ENCODE measurements at regions not wholly inside any gene's neighbourhood (a gene's known extent, or its start where the extent isn't known, plus 50 kb on each side); places are given as distances from the start of the nearest gene placed in this dataset.

DNA sequence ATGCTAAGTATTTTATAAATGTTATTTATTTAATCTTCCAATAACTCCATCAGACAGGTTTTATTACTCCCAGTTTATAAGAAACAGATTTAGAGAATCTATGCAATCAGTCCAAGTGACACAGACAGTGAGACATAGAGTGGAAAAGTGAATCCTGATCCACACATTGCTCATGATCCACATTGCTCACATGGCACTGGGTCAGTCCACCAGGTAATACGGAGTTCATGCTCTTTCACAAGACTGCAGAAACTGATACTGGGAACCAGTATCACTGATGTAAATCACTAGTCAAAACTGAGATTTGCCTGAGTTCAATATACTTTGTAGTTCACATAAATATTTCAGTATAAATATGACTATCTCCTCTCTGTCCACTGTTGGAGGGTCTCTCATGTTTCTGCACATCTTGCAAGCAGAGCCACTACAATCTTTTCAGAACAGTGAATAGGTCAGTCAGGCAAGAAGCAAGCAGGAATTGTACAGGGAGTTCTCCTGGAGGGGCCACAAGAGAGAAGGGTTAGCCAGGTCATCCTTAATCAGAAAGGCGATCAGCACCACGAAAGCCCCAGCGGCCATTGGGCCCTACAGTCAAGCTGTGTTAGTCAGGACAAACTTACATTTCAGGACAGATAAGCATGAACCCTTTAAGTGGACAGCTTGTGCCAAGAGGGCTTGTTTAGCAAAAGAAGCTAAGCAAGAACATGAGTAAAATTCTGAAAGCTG, 275.4 kb upstream of the NR5A2 start:
- in situ Hi-C loops (cut with MboI; ENCODE audit: low sequenced_read_pairs) = no loop called here

DNA sequence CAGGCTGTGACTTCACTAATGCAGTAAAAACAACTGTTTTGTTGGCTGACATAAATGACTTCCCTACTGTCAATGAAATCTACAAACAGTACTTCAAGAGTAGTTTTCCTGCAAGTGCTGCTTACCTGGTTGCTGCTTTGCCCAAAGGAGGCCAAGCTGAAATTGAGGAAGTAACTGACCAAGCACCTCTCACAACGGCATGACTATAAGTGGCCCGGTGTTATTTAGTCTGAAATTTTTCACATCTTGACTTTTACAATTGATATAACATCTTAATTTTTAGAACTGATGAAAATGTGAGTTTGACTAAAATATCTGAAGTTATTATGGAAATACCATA, 274.9 kb upstream of the NR5A2 start:
- in situ Hi-C loops (cut with MboI; ENCODE audit: low sequenced_read_pairs) = no loop called here

DNA sequence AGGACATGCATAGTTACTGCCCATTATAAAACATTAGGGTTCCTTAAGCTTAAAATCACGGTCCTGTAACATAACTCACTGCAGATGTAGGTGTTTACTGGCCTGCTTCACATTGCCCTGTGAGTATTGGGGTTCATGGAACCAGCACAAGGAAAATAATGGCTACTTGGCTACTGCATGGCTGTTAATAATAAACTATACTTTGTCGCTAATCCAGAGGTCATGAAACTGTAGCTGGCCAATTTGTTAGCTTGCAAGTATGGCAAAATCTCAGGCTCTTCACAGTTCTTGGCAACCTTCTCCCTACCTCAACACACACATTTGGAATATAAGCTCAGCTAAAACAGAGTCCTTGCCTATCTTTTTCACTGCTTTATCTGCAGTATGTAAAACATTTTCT, 274.0 kb upstream of the NR5A2 start:
- in situ Hi-C loops (cut with MboI; ENCODE audit: low sequenced_read_pairs) = no loop called here

- in situ Hi-C loops (cut with MboI; ENCODE audit: low sequenced_read_pairs) = no loop called here
Observed at GRCh38 chr1:199756066-199756465, 271.4 kb upstream of the NR5A2 start.

DNA sequence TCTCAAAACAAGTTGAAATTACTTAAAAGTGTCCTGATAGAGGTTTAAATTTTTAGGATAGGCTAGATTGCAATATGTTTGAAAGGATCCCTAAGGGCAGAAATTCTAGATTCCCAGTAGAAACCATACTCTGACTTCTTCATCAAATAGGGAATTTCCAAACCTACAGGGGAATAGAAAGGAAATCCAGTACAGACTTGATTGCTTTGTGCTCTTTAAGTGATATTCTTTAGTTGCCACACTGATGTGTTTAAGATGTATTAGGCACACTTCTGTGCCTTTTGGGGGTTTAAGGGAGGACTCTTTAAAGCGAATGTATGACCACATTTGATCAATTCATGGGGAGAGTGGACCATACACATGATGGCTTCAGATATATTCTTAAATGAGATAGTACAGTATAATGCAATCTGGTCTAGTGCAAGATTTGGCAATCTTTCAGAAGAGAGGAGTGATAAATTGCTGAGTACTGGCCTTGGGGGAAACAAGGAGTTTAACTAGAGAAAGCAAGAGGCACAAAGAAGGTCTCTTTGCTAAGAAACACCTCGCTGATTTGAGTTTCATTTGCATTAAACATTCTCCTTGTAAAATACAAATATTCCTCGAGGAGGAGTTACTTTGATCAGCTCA, 268.8 kb upstream of the NR5A2 start:
- in situ Hi-C loops (cut with MboI; ENCODE audit: low sequenced_read_pairs) = no loop called here

GRCh38 chr1:199759268-199759730, 268.2 kb upstream of the NR5A2 start:
- in situ Hi-C loops (cut with MboI; ENCODE audit: low sequenced_read_pairs) = no loop called here

DNA sequence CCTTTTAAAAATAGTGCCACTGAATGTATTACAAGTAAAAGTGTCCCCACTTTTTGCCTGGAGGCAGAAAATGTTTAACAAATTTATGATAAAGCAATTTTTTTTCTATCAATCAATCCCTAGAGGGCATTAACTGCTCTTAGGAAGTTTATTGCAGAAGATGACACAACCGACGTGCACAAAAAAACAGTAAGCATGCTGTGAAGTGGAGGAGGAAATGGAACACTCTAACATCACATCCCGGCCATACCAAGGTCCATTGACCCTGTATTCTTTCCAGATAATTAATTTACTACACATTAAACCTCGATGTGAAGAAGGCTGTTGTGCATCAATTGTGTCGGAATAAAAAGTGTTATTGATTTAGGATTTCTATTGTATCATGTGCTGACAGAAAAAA, 264.9 kb upstream of the NR5A2 start:
- in situ Hi-C loops (cut with MboI; ENCODE audit: low sequenced_read_pairs) = no loop called here

DNA sequence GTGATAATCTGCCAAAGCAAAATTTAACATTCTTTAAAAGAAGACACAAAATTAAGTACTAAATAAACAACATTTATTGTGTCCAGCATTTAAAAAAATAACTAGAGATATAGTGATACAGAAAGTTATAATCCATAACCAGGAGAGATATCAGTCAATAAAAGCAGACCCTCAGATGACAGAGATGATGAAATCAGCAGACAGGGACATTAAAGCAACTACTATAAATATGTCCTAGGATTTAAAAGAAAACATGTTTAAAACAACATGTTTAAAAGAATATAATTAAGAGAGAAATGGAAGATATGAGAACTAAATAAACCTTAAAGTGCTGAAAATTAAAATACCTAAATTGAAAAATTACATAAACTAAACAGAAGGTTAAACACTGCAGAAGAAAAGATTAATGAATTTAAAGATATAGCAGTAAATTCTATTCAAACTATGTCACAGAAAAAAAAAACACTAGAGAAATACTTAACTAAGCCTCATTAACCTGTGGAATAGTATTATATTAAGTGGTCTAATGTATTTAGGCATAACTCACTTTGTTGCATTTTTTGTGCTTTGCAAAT, 261.2 kb upstream of the NR5A2 start:
- in situ Hi-C loops (cut with MboI; ENCODE audit: low sequenced_read_pairs) = no loop called here

- in situ Hi-C loops (cut with MboI; ENCODE audit: low sequenced_read_pairs) = no loop called here
Observed at GRCh38 chr1:199767700-199768099, 259.8 kb upstream of the NR5A2 start.

GRCh38 chr1:199774433-199775089, 252.9 kb upstream of the NR5A2 start:
- in situ Hi-C loops (cut with MboI; ENCODE audit: low sequenced_read_pairs) = no loop called here

GRCh38 chr1:199776768-199777497, 250.6 kb upstream of the NR5A2 start:
- in situ Hi-C loops (cut with MboI; ENCODE audit: low sequenced_read_pairs) = no loop called here

DNA sequence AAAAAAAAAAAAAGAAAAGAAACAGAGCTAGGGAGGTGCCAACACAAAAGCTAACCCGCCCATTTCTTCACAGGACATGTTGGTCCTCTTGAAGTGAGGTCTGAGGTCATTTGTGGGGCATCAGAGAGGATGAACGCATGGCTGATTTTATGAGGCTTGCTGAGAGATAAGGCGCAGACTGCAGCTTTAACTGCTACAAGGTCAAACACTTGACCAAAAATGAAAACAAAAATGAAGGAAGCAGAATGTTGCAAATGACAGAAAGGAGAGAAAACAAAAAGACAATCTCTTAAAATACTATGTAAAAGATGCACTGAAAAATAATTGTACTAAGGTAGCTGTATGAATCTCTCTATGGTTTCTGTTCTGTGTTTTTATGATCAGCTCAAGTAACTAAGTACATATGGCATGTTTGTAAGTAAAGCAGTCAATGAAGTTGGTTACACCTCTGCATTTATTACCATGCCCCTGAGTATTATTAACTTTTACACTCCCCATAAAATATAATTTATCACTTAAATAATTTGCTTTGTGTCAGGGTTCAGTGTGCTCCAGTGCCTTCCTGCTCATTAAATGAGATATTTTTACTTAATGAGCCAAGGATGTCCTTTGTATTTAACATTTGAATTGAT, 249.1 kb upstream of the NR5A2 start:
- in situ Hi-C loops (cut with MboI; ENCODE audit: low sequenced_read_pairs) = no loop called here

- in situ Hi-C loops (cut with MboI; ENCODE audit: low sequenced_read_pairs) = no loop called here
Observed at GRCh38 chr1:199780091-199780490, 247.4 kb upstream of the NR5A2 start.

DNA sequence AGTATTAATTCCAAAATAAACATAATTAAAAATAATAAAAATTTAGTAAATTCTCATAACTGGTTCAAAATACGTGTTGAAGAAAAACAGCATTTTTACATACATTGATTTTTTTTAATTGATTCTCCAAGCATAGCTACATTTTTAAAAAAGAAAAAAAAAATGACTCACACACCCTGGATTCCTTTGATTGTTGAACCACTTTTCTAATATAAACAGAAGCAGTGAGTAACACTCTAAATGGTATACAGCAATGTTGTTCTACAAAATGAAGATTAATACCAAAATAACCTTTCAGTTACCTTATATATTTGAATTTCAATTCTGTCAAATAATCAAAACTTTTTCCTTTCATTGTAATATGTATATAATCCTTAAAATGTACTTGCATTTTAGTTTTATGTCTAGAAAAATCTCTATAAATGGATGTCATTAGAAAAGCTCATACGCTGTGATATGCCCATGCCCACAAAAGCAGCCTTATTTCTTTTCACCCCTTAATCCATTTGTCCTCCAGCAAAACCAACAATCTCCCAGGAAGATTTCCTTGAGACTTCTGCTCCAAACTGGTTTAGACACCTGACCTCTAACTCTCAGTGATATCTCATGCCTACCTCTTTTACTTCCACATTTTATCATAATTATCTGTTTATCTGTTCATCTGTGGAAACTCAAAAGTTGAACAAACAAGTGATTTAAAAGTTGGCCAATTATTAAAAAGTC, 246.4 kb upstream of the NR5A2 start:
- in situ Hi-C loops (cut with MboI; ENCODE audit: low sequenced_read_pairs) = no loop called here

DNA sequence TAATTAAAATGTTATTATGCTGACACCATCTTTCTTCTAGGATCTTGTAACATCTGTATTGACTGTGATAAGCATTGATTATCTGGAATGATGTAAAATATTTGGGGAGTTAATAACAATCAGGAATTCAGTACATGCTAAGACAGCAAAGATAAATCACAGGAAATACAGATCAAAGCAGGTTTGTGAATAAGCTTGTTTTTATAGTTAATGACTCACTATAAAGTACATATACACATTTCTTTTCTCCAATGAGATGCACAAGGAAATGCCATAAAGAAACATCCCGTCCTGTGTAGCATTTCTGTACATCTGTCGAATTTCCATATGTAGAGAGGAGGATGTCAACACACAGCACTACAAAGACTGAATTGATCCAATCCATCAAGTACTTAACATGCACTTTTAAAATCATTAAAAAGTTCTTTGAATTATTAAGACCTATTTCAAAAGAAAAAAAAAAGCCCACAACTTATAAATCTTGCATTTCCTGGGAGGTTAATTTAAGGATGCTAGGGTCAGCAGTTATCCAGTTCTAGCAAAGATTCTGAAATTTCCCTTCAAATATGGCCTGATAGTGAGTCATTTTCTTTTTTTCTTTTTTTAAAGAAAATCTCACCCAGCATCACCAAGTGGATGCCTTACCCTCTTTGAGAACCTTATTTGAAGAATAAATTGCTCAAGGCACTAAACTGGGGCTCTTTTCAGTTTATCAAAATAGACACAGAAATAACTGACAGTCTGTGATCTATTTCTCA, 243.2 kb upstream of the NR5A2 start:
- in situ Hi-C loops (cut with MboI; ENCODE audit: low sequenced_read_pairs) = no loop called here

GRCh38 chr1:199786695-199787094, 240.8 kb upstream of the NR5A2 start:
- in situ Hi-C loops (cut with MboI; ENCODE audit: low sequenced_read_pairs) = no loop called here

DNA sequence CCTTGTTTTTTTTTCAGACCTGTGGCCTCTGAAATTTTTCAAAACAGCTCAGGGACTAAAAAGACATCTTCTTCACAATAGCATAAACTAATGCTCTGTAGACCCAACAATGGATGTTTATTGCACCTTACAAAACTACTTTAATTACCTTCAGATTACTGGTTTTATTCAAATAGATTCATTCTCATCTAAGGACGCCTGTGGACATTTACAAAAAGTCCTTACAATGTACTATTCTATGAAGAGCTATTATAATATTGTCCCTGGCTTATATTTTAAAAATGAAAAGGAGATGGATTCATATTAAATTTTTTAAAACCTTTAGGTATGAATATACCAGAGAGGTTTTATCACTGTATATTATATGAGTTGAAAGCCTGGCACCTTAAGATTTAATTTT, 238.4 kb upstream of the NR5A2 start:
- in situ Hi-C loops (cut with MboI; ENCODE audit: low sequenced_read_pairs) = no loop called here

DNA sequence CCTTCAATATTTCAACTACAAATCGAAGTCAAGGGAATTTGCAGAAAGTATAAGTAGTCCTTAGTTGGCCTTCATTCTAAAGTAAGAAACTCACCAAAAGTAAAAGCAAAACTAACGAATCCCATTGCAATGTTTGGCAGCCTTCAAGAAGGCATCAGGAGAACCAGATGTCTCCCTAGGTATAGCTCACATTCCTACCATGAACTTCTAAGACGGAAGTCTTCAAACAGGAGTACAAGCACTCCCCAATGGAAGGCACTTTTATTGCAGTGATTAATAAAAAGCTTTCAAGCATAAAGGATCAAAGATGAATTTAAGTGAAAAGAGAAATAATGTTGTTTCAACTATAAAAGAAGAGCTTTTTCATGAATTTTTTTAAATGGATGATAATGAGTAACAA, 236.0 kb upstream of the NR5A2 start:
- in situ Hi-C loops (cut with MboI; ENCODE audit: low sequenced_read_pairs) = no loop called here

GRCh38 chr1:199792874-199793273, 234.6 kb upstream of the NR5A2 start:
- in situ Hi-C loops (cut with MboI; ENCODE audit: low sequenced_read_pairs) = no loop called here
